CD8-positive, alpha-beta memory T cell (primary cell): ENCODE measurements at regions not wholly inside any gene's neighbourhood (a gene's known extent, or its start where the extent isn't known, plus 50 kb on each side); places are given as distances from the start of the nearest gene placed in this dataset.

ENCODE experiments used
- CTCF ChIA-PET: fragments of 350-600 bp; sonication (Branson Sonifier 250); formaldehyde crosslinking; loops from one replicate; lab custom pipeline; 2021; ENCODE audit warnings: antibody characterized with exemption; lab: Charles Lee
- POLR2A ChIA-PET: fragments of 350-600 bp; sonication (Branson Sonifier 250); formaldehyde crosslinking; loops from one replicate; lab custom pipeline; 2021; ENCODE audit warnings: antibody characterized with exemption; lab: Charles Lee
- DNase-seq, 5 donors: peaks; one replicate each; pipeline versions ENCODE4 v3.0.0 to v3.0.0-alpha.2; 2020 to 2022; ENCODE audit warnings: mixed read lengths in 1 of 5
- H3K27ac ChIP-seq: one replicate; pipeline ENCODE4 v1.7.0; 2013; ENCODE audit warnings: low read depth, mild to moderate bottlenecking, low read length, moderate library complexity
- H3K27me3 ChIP-seq: 2 replicates; pipeline ENCODE4 v1.7.0; 2013; ENCODE audit warnings: low read length, mild to moderate bottlenecking; ENCODE audit not compliant: insufficient read depth, poor library complexity, severe bottlenecking
- H3K36me3 ChIP-seq: 2 replicates; pipeline ENCODE4 v1.7.0; 2013; ENCODE audit warnings: mild to moderate bottlenecking, low read length, moderate library complexity; ENCODE audit not compliant: insufficient read depth
- H3K4me1 ChIP-seq: 2 replicates; pipeline ENCODE4 v1.7.0; 2013; ENCODE audit warnings: mild to moderate bottlenecking, low read length, moderate library complexity; ENCODE audit not compliant: insufficient read depth
- H3K4me3 ChIP-seq: 2 replicates; pipeline ENCODE4 v1.7.0; 2013; ENCODE audit warnings: mild to moderate bottlenecking, low read length
- H3K9me3 ChIP-seq: 2 replicates; pipeline ENCODE4 v1.7.0; 2013; ENCODE audit warnings: mild to moderate bottlenecking, low read length
- H3K27ac Mint-ChIP-seq, 8 donors: one replicate each; pipeline ENCODE4 v1.8.0; 2020 to 2021; ENCODE audit warnings: mixed read lengths in 8 of 8, mild to moderate bottlenecking in 6 of 8, inconsistent platforms in 3 of 8, moderate library complexity in 3 of 8
- H3K27me3 Mint-ChIP-seq, 2 donors: one replicate each; pipeline ENCODE4 v1.8.0; 2020 to 2021; ENCODE audit warnings: mixed read lengths in 2 of 2, mild to moderate bottlenecking in 1 of 2, moderate library complexity in 1 of 2
- H3K36me3 Mint-ChIP-seq, 3 donors: one replicate each; pipeline ENCODE4 v1.8.0; 2020 to 2021; ENCODE audit warnings: mixed read lengths in 3 of 3, inconsistent platforms in 1 of 3, mild to moderate bottlenecking in 1 of 3
- H3K4me1 Mint-ChIP-seq, 3 donors: one replicate each; pipeline ENCODE4 v1.8.0; 2020 to 2021; ENCODE audit warnings: mixed read lengths in 3 of 3, inconsistent platforms in 1 of 3, mild to moderate bottlenecking in 1 of 3
- H3K4me3 Mint-ChIP-seq, 7 donors: one replicate each; pipeline ENCODE4 v1.8.0; 2020 to 2021; ENCODE audit warnings: mixed read lengths in 7 of 7, mild to moderate bottlenecking in 6 of 7, moderate library complexity in 4 of 7, inconsistent platforms in 2 of 7
- H3K9me3 Mint-ChIP-seq, 5 donors: one replicate each; pipeline ENCODE4 v1.8.0; 2020 to 2022; ENCODE audit warnings: mixed read lengths in 5 of 5, mild to moderate bottlenecking in 3 of 5, moderate library complexity in 2 of 5, inconsistent platforms in 1 of 5

DNA sequence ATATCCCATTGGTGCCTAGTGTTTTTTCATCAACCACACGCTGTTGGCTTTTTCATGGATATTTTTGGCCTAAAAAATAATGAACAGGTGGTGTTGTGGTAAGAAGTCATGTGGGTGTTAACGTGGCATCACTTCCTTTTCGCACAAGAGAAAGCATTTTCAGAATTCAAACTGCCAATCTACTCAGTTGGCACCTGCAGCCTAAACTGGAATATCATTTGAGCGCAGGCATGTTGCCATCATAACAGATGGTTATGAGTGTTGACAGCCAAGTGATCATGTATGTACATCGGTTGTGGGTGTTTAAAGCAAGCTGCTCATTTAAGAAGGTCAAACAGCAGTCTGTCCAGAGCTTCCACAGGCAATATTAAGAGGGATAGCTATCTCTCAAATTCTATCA lies 1963.0 kb downstream of the NCAM2 start:
- H3K9me3 ChIP-seq: no peaks in the 10 kb centered on the region
- Mint-ChIP-seq H3K27ac (no peak overlapping the region), H3K27me3 (no peaks in the 10 kb centered on the region), H3K4me1 (no peaks in the 10 kb centered on the region), H3K36me3 (no peaks in the 10 kb centered on the region), H3K4me3 (no peak overlapping the region), H3K9me3 (peaks cover 0 to 39% (median 2%) of the 10 kb centered on the region in 5 donors)
- POLR2A ChIA-PET: no interaction called here
- H3K27ac ChIP-seq: no peak overlapping the region
- CTCF ChIA-PET: no interaction called here
- no peak for DNase-seq
- H3K27me3 ChIP-seq: no peaks in the 10 kb centered on the region
- H3K4me3 ChIP-seq: no peak overlapping the region
- no peaks in the 10 kb centered on the region for H3K4me1 ChIP-seq
- H3K36me3 ChIP-seq: no peaks in the 10 kb centered on the region

DNA sequence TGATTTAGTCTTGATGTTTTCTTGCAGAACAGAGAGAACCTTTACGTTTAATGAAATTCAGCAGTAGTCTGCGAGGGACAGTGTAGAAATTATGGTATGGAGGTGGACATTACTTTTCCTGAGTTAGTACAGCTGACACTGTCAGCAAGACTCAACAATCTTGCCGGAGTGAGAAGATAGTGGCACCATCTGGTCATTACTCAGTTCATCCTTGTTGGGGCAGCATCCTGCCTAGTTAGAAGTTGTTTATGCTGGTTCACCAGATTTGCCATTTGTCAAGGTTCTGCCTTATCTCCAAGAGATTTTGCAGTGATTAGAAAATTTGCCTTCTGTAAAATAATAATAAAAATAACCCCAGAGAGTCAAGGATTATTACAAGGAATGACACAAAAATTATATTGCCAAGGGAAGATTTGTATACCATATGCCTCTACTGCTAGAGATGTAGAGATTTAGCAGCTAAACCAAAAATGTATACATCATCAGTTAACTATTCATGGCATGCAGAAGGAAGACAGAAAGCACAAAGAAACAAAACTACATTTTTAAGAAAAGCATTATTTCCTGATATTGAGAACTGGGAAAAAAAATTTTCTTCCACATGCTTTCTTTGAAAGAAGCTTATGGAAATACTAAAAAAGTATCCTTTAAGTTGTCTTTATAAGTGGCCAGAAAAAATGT lies 1967.4 kb downstream of the NCAM2 start:
- no peak overlapping the region for H3K27ac Mint-ChIP-seq

DNA sequence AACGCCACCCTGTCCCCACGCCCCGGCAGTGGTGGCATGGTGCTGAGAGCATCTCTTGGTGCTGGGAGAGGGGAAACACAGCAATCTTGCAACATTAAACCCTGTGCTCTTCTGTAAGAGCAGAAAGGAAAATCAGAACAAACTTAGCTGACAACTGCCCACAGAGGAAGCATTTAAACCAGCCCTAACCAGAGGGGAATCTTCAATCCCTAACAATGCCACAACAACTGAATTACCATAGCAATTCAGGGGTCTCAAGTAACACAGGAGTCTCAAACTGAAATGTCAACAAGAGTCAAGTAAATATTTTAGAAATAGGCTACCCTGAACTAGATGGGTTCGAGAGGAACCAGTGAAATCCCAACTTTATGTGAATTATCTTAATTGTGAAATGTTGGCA lies 1983.6 kb downstream of the NCAM2 start:
- Histone ChIP-seq H3K4me1 (no peaks in the 10 kb centered on the region), H3K27ac (no peak overlapping the region), H3K4me3 (no peak overlapping the region), H3K36me3 (no peaks in the 10 kb centered on the region), H3K27me3 (no peaks in the 10 kb centered on the region), H3K9me3 (no peaks in the 10 kb centered on the region)
- Mint-ChIP-seq H3K27ac (no peak overlapping the region), H3K4me1 (no peaks in the 10 kb centered on the region), H3K4me3 (no peak overlapping the region), H3K36me3 (no peaks in the 10 kb centered on the region), H3K9me3 (peaks cover under 1 to 14% (median 8%) of the 10 kb centered on the region in 5 donors), H3K27me3 (no peaks in the 10 kb centered on the region)
- ChIA-PET POLR2A (no interaction called here), CTCF (no interaction called here)
- DNase-seq: no peak

More for the DNA sequence above, 1967.4 kb downstream of the NCAM2 start:
- DNase-seq: no peak
- Mint-ChIP-seq H3K36me3 (no peaks in the 10 kb centered on the region), H3K4me3 (no peak overlapping the region), H3K4me1 (no peaks in the 10 kb centered on the region), H3K27me3 (no peaks in the 10 kb centered on the region), H3K9me3 (peaks cover 0 to 33% (median 2%) of the 10 kb centered on the region in 5 donors)
- ChIA-PET POLR2A (no interaction called here), CTCF (no interaction called here)
- Histone ChIP-seq H3K27ac (no peak overlapping the region), H3K36me3 (no peaks in the 10 kb centered on the region), H3K27me3 (no peaks in the 10 kb centered on the region), H3K4me3 (no peak overlapping the region), H3K9me3 (no peaks in the 10 kb centered on the region), H3K4me1 (no peaks in the 10 kb centered on the region)

DNA sequence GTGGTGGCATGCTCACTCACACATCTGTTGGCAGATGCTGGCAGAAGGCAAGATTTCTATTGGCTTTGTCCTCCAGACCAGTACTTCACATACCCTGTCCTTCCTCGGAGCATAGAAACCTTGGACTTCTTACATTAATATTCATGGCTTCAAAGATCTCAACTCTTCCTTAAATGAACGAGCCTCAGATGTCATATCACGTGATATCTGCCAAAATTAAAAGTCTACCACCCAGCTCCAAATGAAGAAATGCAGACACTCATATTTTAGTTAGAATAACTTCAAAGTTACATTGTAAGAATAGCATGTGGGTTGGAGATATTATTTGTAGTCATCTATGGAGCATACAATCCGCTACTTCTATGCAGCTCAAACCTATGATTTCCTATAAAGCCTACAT lies 1994.9 kb downstream of the NCAM2 start:
- Histone ChIP-seq H3K27me3 (no peaks in the 10 kb centered on the region), H3K27ac (no peak overlapping the region), H3K36me3 (no peaks in the 10 kb centered on the region), H3K4me3 (no peak overlapping the region), H3K9me3 (no peaks in the 10 kb centered on the region), H3K4me1 (no peaks in the 10 kb centered on the region)
- ChIA-PET CTCF (no interaction called here), POLR2A (no interaction called here)
- no peak for DNase-seq
- Mint-ChIP-seq H3K4me3 (no peak overlapping the region), H3K27me3 (peaks cover 0 to 2% of the 10 kb centered on the region in 2 donors), H3K9me3 (peaks cover 2 to 29% (median 13%) of the 10 kb centered on the region in 5 donors), H3K4me1 (no peaks in the 10 kb centered on the region), H3K36me3 (no peaks in the 10 kb centered on the region), H3K27ac (no peak overlapping the region)

DNA sequence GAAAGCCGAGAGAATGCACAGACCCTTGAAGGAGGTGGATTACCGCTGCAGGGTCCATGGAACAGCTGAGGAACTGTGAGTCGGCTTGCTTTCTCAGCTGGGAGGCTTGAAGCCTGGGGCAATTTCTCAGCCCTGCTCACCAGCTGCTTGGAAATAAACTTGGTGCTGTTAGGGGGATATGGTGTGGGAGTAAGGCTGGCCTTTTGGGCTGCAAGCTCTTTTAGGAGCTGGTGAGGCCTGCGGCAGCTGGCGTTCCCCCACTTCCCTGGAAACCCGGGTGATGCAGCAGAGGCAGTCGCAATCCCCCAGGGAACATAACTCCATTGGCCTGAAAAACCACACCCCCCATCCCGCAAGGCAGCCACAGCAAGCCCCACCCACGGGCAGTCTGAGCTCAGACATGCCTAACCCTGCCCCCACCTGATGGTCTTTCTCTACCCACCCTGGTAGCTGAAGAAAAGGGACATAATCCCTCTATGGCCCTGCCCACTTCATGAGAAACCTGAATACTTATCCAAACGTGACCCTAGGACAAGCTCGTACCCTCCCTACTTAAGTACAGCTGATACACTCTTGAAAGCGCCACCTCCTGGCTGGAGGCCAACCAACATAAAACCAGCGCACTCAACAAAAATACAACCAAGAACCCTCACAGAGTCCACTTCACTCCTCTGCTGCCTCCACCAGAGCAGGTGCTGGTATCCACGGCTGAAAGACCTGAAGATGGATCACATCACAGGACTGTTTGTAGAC lies 1995.8 kb downstream of the NCAM2 start:
- Histone ChIP-seq H3K36me3 (no peaks in the 10 kb centered on the region), H3K27ac (no peak overlapping the region), H3K4me3 (no peak overlapping the region), H3K27me3 (no peaks in the 10 kb centered on the region), H3K9me3 (no peaks in the 10 kb centered on the region), H3K4me1 (no peaks in the 10 kb centered on the region)
- H3K27ac Mint-ChIP-seq: no peak overlapping the region
- peaks cover 0 to 34% (median 13%) of the 10 kb centered on the region in 5 donors for H3K9me3 Mint-ChIP-seq
- H3K36me3 Mint-ChIP-seq: no peaks in the 10 kb centered on the region
- no peak overlapping the region for H3K4me3 Mint-ChIP-seq
- no peak for DNase-seq
- CTCF ChIA-PET: no interaction called here
- POLR2A ChIA-PET: no interaction called here
- peaks cover 0 to 2% of the 10 kb centered on the region in 2 donors for H3K27me3 Mint-ChIP-seq
- no peaks in the 10 kb centered on the region for H3K4me1 Mint-ChIP-seq

DNA sequence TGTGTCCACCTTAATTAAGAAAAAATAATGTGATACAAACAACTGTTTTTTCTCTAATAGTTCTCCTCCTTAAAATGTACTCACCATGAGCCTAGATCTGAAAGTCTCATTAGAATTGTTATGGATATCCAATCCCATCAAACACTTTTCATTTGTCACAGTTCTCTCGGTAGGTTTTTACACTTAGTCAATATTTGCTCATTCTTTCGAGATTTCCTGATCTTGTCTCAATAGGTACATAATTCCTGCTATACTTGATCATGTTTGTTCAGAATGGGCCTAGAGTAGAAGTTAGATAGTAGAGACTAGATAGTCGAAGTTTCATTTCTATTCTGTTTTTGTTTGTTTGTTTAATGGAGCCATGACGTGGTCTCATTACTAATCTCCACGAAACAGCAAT lies 2005.7 kb downstream of the NCAM2 start:
- ChIA-PET CTCF (no interaction called here), POLR2A (no interaction called here)
- Histone ChIP-seq H3K27me3 (no peaks in the 10 kb centered on the region), H3K9me3 (no peaks in the 10 kb centered on the region), H3K4me3 (no peak overlapping the region), H3K27ac (no peak overlapping the region), H3K36me3 (no peaks in the 10 kb centered on the region), H3K4me1 (no peaks in the 10 kb centered on the region)
- H3K27ac Mint-ChIP-seq: no peak overlapping the region
- DNase-seq: no peak
- no peaks in the 10 kb centered on the region for H3K4me1 Mint-ChIP-seq
- no peak overlapping the region for H3K4me3 Mint-ChIP-seq
- no peaks in the 10 kb centered on the region for H3K36me3 Mint-ChIP-seq
- peaks cover 0 to 23% (median 6%) of the 10 kb centered on the region in 5 donors for H3K9me3 Mint-ChIP-seq
- H3K27me3 Mint-ChIP-seq: peaks cover 0 to 2% of the 10 kb centered on the region in 2 donors

DNA sequence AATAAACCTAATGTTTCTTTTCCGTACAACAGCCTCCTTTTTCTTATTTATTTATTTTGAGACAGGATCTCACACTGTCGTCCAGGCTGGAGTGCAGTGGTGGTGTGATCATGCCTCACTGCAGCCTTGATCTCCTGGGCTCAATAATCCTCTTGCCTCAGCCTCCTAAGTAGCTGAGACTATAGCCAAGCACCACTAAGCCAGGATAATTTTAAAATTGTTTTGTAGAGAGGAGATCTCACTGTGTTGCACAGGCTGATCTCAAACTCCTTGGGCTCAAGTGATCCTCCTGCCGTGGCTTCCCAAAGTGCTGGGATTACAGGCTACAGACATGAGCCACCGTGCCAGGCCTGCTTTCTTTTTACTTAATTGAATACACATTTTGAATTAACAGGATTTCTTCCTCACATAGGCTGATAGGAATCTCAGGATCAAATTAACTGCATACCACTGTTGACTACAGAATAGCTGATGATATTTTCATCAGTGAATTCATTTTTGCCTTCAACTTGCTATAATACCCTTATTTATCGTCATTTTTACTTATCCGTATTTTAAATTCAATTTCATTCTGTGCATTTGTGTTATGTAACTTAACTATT lies 2010.5 kb downstream of the NCAM2 start:
- ChIA-PET CTCF (no interaction called here), POLR2A (no interaction called here)
- DNase-seq: no peak

DNA sequence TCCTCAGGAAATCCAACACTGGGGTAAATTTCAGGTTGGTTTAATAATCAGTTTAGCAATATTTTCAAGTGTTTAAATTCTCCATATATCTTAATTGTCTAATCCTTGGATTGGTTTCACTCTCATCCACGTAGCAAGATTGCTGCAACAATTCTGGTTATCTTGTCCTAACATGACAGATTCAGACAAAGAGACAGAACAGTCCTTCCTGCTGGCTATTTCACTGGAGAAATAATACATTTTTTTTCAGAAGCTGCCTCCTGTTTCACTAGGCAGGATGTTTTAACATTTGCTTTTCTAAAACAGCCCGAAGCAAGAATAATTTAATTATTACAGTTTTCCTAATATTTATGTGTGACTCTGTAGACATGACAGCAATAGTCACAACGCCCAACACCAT lies 2011.2 kb downstream of the NCAM2 start:
- H3K36me3 Mint-ChIP-seq: no peaks in the 10 kb centered on the region
- Histone ChIP-seq H3K27ac (no peak overlapping the region), H3K9me3 (no peaks in the 10 kb centered on the region), H3K4me1 (no peaks in the 10 kb centered on the region), H3K4me3 (no peak overlapping the region), H3K36me3 (no peaks in the 10 kb centered on the region), H3K27me3 (no peaks in the 10 kb centered on the region)
- ChIA-PET CTCF (no interaction called here), POLR2A (no interaction called here)
- peaks cover 0 to 2% of the 10 kb centered on the region in 2 donors for H3K27me3 Mint-ChIP-seq
- no peak for DNase-seq
- H3K4me3 Mint-ChIP-seq: no peak overlapping the region
- H3K27ac Mint-ChIP-seq: no peak overlapping the region
- peaks cover 2 to 29% (median 9%) of the 10 kb centered on the region in 5 donors for H3K9me3 Mint-ChIP-seq
- no peaks in the 10 kb centered on the region for H3K4me1 Mint-ChIP-seq

More for the DNA sequence above, 2010.5 kb downstream of the NCAM2 start:
- Histone ChIP-seq H3K4me3 (no peak overlapping the region), H3K27me3 (no peaks in the 10 kb centered on the region), H3K4me1 (no peaks in the 10 kb centered on the region), H3K9me3 (no peaks in the 10 kb centered on the region), H3K36me3 (no peaks in the 10 kb centered on the region), H3K27ac (no peak overlapping the region)
- H3K4me1 Mint-ChIP-seq: no peaks in the 10 kb centered on the region
- H3K27ac Mint-ChIP-seq: no peak overlapping the region
- peaks cover 0 to 2% of the 10 kb centered on the region in 2 donors for H3K27me3 Mint-ChIP-seq
- peaks cover 2 to 33% (median 9%) of the 10 kb centered on the region in 5 donors for H3K9me3 Mint-ChIP-seq
- no peaks in the 10 kb centered on the region for H3K36me3 Mint-ChIP-seq
- no peak overlapping the region for H3K4me3 Mint-ChIP-seq
